ENCODE measurements at regions not wholly inside any gene's neighbourhood (a gene's known extent, or its start where the extent isn't known, plus 50 kb on each side); places are given as distances from the start of the nearest gene placed in this dataset.

- no peak for TF ChIP-seq MYB (IDR thresholded peaks at IDR 0.05; ENCODE audit: borderline replicate concordance, low read depth, low read length)
These were observed 376.3 kb upstream of the LCORL start (continued) for GRCh38 chr4:18397681-18398390.

DNA sequence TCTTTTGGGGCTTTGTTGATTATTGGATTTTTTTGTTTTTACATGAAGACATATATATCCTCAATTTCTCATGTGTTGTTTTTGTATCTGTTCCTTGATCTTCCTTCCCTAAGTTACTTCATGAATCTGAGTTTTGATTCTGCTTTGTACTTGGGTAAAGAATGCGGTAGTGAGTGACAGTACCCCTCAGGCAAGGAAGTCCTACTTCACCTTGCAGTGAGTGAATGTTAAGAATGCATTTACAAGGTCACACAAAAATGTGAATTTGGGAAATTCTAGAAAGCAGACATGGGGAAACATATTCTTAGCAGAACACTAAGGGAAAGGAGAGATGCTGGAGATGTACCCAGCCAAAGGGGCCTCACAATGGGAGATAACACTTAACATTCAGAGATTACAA is 373.1 kb upstream of the LCORL start:
- ChIA-PET SMC1A (ENCODE audit: uncharacterized antibody, unreplicated experiment) (no interaction called here), CTCF (no interaction called here), POLR2A (no interaction called here), RAD21 (ENCODE audit: unreplicated experiment) (no interaction called here)
- no peak for ATAC-seq
- H3K9me3 ChIP-seq (replicated peaks; ENCODE audit: control insufficient read depth, insufficient read depth, low read length) = no peaks in the 10 kb centered on the region
- intact Hi-C loops (cut with micrococcal nuclease; ENCODE audit: unreplicated experiment) = no loop called here
- H3K4me2 ChIP-seq (ENCODE audit: control insufficient read depth, insufficient read depth) = no peak overlapping the region
- no peaks in the 10 kb centered on the region for H3K36me3 ChIP-seq (ENCODE audit: control insufficient read depth in 2 of 2, insufficient read depth in 2 of 2, low read length in 1 of 2)
- no peak overlapping the region for H3K27ac ChIP-seq (ENCODE audit: control insufficient read depth, insufficient read depth)
- 6% methylated on average over 1 of the region's 1 CpG for WGBS (ENCODE audit: insufficient coverage, insufficient replicate concordance, low lambda C conversion rate, missing lambda C conversion rate)
- no peak overlapping the region for H2AFZ ChIP-seq (ENCODE audit: control insufficient read depth, low read depth, low read length)
- H3K4me3 ChIP-seq = no peak overlapping the region
- no peaks in the 10 kb centered on the region for H4K20me1 ChIP-seq (ENCODE audit: control insufficient read depth, insufficient read depth)
- H3K9ac ChIP-seq (ENCODE audit: control insufficient read depth, insufficient read depth, low read length) = no peak overlapping the region
- H3K4me1 ChIP-seq (ENCODE audit: control insufficient read depth, insufficient read depth, low read length) = no peaks in the 10 kb centered on the region
- H3K27me3 ChIP-seq (replicated peaks in 1 of 2; ENCODE audit: control insufficient read depth in 2 of 2, insufficient read depth in 2 of 2, low read length in 1 of 2) = no peaks in the 10 kb centered on the region
- in situ Hi-C loops (cut with MboI) = no loop called here
- no peaks in the 10 kb centered on the region for H3K79me2 ChIP-seq (ENCODE audit: control insufficient read depth, insufficient read depth, low read length)
- TF ChIP-seq HSF1 (IDR thresholded peaks at IDR 0.05; ENCODE audit: low read depth, low read length) (no peak), JUNB (IDR thresholded peaks at IDR 0.05) (no peak)
- no peak for FAIRE-seq
- DNase-seq (ENCODE audit: low read depth, low spot score) = no peak
- BruUV-seq (replicated peaks) = no TSS peak

DNA sequence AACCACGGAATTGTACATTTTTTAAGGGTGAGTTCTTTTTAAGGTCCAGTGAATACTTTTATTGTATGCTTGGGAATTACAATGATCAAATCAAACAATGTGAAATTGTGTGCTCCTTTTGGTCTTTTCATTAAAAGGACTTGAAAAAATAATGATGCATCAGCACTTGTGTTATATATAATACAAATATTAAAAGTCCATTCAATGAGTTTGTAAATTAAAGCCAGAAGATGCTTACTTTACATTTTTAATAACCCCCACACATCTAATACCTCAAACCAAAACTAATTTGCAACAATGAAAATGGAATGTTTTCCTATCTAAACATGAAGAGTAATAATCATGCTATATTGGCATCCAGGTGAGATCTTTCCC is 369.8 kb upstream of the LCORL start:
- ChIA-PET POLR2A (no interaction called here), SMC1A (ENCODE audit: uncharacterized antibody, unreplicated experiment) (no interaction called here), RAD21 (ENCODE audit: unreplicated experiment) (no interaction called here), CTCF (no interaction called here)
- no peaks in the 10 kb centered on the region for H3K4me1 ChIP-seq (ENCODE audit: control insufficient read depth, insufficient read depth, low read length)
- no peak overlapping the region for H2AFZ ChIP-seq (ENCODE audit: control insufficient read depth, low read depth, low read length)
- WGBS (ENCODE audit: insufficient coverage, insufficient replicate concordance, low lambda C conversion rate, missing lambda C conversion rate) = 5% methylated on average over 1 of the region's 1 CpG
- H3K27ac ChIP-seq (ENCODE audit: control insufficient read depth, insufficient read depth) = no peak overlapping the region
- no peaks in the 10 kb centered on the region for H4K20me1 ChIP-seq (ENCODE audit: control insufficient read depth, insufficient read depth)
- no peak overlapping the region for H3K4me3 ChIP-seq
- DNase-seq (ENCODE audit: low read depth, low spot score) (no peak), ATAC-seq (no peak), FAIRE-seq (no peak)
- H3K4me2 ChIP-seq (ENCODE audit: control insufficient read depth, insufficient read depth) = no peak overlapping the region
- in situ Hi-C loops (cut with MboI) (no loop called here), intact Hi-C loops (cut with micrococcal nuclease; ENCODE audit: unreplicated experiment) (no loop called here)
- no peaks in the 10 kb centered on the region for H3K27me3 ChIP-seq (replicated peaks in 1 of 2; ENCODE audit: control insufficient read depth in 2 of 2, insufficient read depth in 2 of 2, low read length in 1 of 2)
- no peaks in the 10 kb centered on the region for H3K79me2 ChIP-seq (ENCODE audit: control insufficient read depth, insufficient read depth, low read length)
- BruUV-seq (replicated peaks) = no TSS peak
- no peaks in the 10 kb centered on the region for H3K9me3 ChIP-seq (replicated peaks; ENCODE audit: control insufficient read depth, insufficient read depth, low read length)
- H3K36me3 ChIP-seq (ENCODE audit: control insufficient read depth in 2 of 2, insufficient read depth in 2 of 2, low read length in 1 of 2) = no peaks in the 10 kb centered on the region
- H3K9ac ChIP-seq (ENCODE audit: control insufficient read depth, insufficient read depth, low read length) = no peak overlapping the region
- TF ChIP-seq TARDBP (IDR thresholded peaks at IDR 0.05; ENCODE audit: borderline replicate concordance) = no peak
- TF ChIP-seq RBBP5 (conservative IDR thresholded peaks at IDR 0.05) = no peak
- TF ChIP-seq PBX3 (IDR thresholded peaks at IDR 0.05; ENCODE audit: insufficient replicate concordance, low read depth, low read length) = no peak
- TF ChIP-seq POLR2A (IDR thresholded peaks at IDR 0.05; ENCODE audit: low read depth, low read length) = no peak
- no peak for TF ChIP-seq CBX3 (IDR thresholded peaks at IDR 0.05; ENCODE audit: borderline replicate concordance, low read depth)
- TF ChIP-seq DPF2 (IDR thresholded peaks at IDR 0.05) = no peak
- TF ChIP-seq GABPA (IDR thresholded peaks at IDR 0.05; ENCODE audit: low read depth) = no peak
- no peak for TF ChIP-seq ASH2L (IDR thresholded peaks at IDR 0.05; ENCODE audit: borderline replicate concordance, low read depth)

All from GM12878 (cell line).